ENCODE measurements at regions not wholly inside any gene's neighbourhood (a gene's known extent, or its start where the extent isn't known, plus 50 kb on each side); places are given as distances from the start of the nearest gene placed in this dataset.
A peak's percentile ranks its signal among the peaks of the same experiment; 100 is the strongest.

- DNase-seq (ENCODE audit: low read depth in 3 of 3, low spot score in 1 of 3), result no peak
Observed at GRCh38 chr6:159100395-159101182, 55.8 kb upstream of the TAGAP start.

DNA sequence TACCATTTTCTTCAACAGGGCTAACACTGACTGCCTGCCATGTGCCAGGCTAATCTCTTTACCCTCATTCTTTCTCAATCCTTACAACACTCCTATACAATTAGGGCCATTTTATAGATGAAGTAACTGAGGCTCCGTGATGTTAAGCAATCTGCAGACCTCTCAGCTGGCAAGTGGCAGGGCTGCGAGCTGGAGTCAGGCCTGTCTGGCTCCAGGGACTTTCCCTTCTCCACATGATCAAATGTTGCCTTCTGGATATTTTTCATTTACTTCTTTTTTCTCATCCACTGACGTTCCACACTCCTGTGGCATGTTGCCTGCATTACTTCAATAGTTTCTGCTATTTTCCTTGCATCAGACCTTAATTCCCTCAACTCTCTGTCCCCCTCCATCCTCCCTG, 55.2 kb upstream of the TAGAP start:
- DNase-seq (ENCODE audit: low read depth in 3 of 3, low spot score in 1 of 3), result no peak

GRCh38 chr6:159099276-159099675, 54.5 kb upstream of the TAGAP start:
- DNase-seq (ENCODE audit: low read depth in 3 of 3, low spot score in 1 of 3), result no peak

DNA sequence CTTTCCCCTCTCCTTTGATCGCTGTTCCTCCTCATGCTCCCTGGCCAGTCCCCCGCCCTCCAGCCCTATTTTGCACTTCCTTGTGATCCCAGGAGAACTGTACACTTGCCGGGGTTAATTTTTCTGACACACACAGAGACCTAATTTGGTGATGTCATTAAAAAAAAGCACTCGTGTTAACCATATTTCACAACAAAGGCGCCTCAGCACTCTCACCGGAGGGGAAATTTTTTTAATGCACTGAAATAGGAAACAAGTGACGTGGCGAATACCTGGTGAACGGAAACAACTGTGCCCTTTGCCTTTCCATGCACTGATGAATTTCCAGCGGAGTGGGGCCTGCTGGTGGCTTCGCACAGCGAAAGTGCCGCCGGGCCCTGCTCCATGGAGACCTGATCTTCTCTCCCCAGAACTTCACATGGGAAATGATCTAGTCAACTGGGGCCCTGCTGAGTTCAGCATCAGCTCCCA, 53.9 kb upstream of the TAGAP start:
- peak in 2 of 3 donors; percentile 57 to 64 for DNase-seq (ENCODE audit: low read depth in 3 of 3, low spot score in 1 of 3)

DNA sequence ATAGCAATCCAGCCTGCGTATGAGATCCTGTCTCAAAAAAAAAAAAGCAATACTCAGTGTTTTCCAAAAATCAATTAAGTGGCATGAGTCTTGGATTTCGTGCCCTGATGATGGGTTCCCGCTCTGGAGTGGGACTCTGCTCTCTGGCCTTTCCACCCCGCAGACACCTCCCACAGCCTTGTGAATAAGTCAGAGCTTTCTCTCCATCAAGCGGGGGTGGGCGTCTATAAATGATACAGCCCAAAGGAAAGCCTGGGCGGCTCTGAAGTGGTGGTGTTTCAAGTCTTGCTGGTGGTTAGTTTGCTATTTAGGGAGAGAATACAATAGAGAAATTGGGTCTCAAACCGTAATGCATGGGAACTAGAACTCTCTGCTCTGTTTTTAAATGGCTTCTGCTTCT, 52.5 kb upstream of the TAGAP start:
- peak in 1 of 3 donors; percentile 49 for DNase-seq (ENCODE audit: low read depth in 3 of 3, low spot score in 1 of 3)

GRCh38 chr6:159095616-159096015, 50.8 kb upstream of the TAGAP start:
- no peak for DNase-seq (ENCODE audit: low read depth in 3 of 3, low spot score in 1 of 3)

DNA sequence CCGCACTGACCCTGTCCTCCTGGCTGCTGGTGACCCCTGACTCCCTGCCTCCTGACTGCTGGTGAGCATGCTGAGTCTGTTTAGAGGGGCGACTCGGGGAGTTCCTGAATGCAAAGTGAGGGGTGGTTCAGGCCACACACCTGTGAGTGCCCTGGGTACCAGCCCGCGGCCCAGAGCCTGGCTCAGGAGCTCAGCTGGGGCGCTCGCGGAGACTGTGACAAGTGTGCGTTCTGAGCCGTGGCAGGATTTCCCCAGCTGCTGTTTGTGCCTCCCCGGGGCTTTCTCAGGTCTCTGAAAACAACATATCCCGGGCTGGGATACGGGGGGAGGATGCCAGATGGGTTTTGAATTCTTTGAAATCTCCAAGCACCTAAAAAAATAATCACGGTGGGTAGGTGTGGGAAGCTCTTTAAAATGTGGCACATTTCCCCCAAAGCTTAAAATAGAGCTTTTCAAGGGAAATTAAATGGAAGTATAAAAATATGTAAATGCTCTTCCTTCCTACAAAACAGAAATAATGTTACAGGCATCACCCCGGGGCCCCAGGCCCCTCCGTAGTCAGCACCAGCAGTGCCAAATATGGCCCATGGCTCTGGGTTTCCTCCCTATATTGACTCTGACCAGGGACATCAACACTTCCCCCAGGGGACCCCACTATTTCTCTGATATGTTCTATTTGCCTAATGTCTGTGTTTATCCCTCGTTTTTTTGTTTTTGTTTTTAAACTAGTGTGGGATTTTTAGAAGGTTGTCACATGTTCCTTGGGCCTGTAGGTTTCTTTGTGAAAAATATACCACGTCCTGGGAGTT, 49.9 kb upstream of the TAGAP start:
- DNase-seq (ENCODE audit: low read depth in 3 of 3, low spot score in 1 of 3), result peak in 2 of 3 donors; percentile 16 to 51
